WERI-Rb-1 (cell line): ENCODE measurements at regions not wholly inside any gene's neighbourhood (a gene's known extent, or its start where the extent isn't known, plus 50 kb on each side); places are given as distances from the start of the nearest gene placed in this dataset.
"Not testable (repeated sequence)": the region's sequence is repeated elsewhere in the genome, so short reads cannot be mapped to it uniquely, and the experiment has no call there.

Experiments used
- DNase-seq: peaks from one replicate; pipeline ENCODE4 v3.0.0-alpha.2; 2020
- H3K27ac ChIP-seq: fragments of 250-450 bp; sonication (Bioruptor Pico); 2 replicates; pipeline ENCODE4 v1.5.1; 2020; ENCODE audit warnings: mild to moderate bottlenecking, moderate library complexity
- H3K27me3 ChIP-seq: fragments of 250-450 bp; sonication (Bioruptor Pico); 2 replicates; pipeline ENCODE4 v1.5.1; 2021; ENCODE audit warnings: mild to moderate bottlenecking, low read depth, moderate library complexity; ENCODE audit not compliant: insufficient read depth, severe bottlenecking
- H3K36me3 ChIP-seq: fragments of 250-450 bp; sonication (Bioruptor Pico); 2 replicates; pipeline ENCODE4 v1.5.1; 2020; ENCODE audit warnings: mild to moderate bottlenecking, moderate library complexity
- H3K4me3 ChIP-seq: 2 replicates; pipeline ENCODE4 v1.5.1; 2011; ENCODE audit warnings: low read depth, mild to moderate bottlenecking, control low read depth, low read length
- H3K9me3 ChIP-seq: fragments of 250-450 bp; sonication (Bioruptor Pico); 2 replicates; pipeline ENCODE4 v1.5.1; 2021; ENCODE audit warnings: mild to moderate bottlenecking, moderate library complexity; ENCODE audit not compliant: severe bottlenecking
- CTCF ChIP-seq: IDR thresholded peaks from 2 replicates; pipeline ENCODE4 v1.5.1; 2011; ENCODE audit warnings: low read depth, mild to moderate bottlenecking, control low read depth, inconsistent platforms, low read length

GRCh38 chr2:129015397-129016285 is 697.0 kb upstream of the HS6ST1 start:
- H3K27ac ChIP-seq = no peak overlapping the region
- H3K36me3 ChIP-seq = no peaks in the 10 kb centered on the region
- DNase-seq = no peak
- no peak overlapping the region for H3K4me3 ChIP-seq
- no peak for TF ChIP-seq CTCF
- no peaks in the 10 kb centered on the region for H3K27me3 ChIP-seq
- H3K9me3 ChIP-seq = no peaks in the 10 kb centered on the region

GRCh38 chr2:129016972-129017371 is 698.3 kb upstream of the HS6ST1 start:
- Histone ChIP-seq H3K27ac (no peak overlapping the region), H3K4me3 (no peak overlapping the region), H3K36me3 (no peaks in the 10 kb centered on the region), H3K27me3 (no peaks in the 10 kb centered on the region), H3K9me3 (no peaks in the 10 kb centered on the region)
- DNase-seq = no peak
- no peak for TF ChIP-seq CTCF

GRCh38 chr2:129024796-129025195 is 706.1 kb upstream of the HS6ST1 start:
- Histone ChIP-seq H3K27me3 (no peaks in the 10 kb centered on the region), H3K36me3 (no peaks in the 10 kb centered on the region), H3K4me3 (no peak overlapping the region), H3K27ac (no peak overlapping the region), H3K9me3 (peaks cover 2% of the 10 kb centered on the region)
- no peak for DNase-seq
- TF ChIP-seq CTCF = no peak

GRCh38 chr2:129035992-129036391 is 717.3 kb upstream of the HS6ST1 start:
- no peak for TF ChIP-seq CTCF
- Histone ChIP-seq H3K27me3 (no peaks in the 10 kb centered on the region), H3K36me3 (no peaks in the 10 kb centered on the region), H3K4me3 (no peak overlapping the region), H3K27ac (no peak overlapping the region), H3K9me3 (peaks cover 6% of the 10 kb centered on the region)
- DNase-seq = no peak

GRCh38 chr2:129043677-129044076 is 725.0 kb upstream of the HS6ST1 start:
- H3K36me3 ChIP-seq, H3K4me3 ChIP-seq, H3K9me3 ChIP-seq, H3K27ac ChIP-seq, DNase-seq, H3K27me3 ChIP-seq: not testable (repeated sequence)

GRCh38 chr2:129046475-129046874 is 727.8 kb upstream of the HS6ST1 start:
- H3K4me3 ChIP-seq = not testable (repeated sequence)

GRCh38 chr2:129050101-129050500 is 731.4 kb upstream of the HS6ST1 start:
- Histone ChIP-seq H3K27ac (no peak overlapping the region), H3K27me3 (no peaks in the 10 kb centered on the region), H3K4me3 (no peak overlapping the region), H3K9me3 (no peaks in the 10 kb centered on the region), H3K36me3 (no peaks in the 10 kb centered on the region)
- DNase-seq = no peak
- TF ChIP-seq CTCF = no peak

More at GRCh38 chr2:129046475-129046874, 727.8 kb upstream of the HS6ST1 start:
- not testable (repeated sequence) for H3K27me3 ChIP-seq, H3K27ac ChIP-seq, H3K36me3 ChIP-seq, H3K9me3 ChIP-seq, DNase-seq
